HEK293 (cell line): ENCODE measurements at regions not wholly inside any gene's neighbourhood (a gene's known extent, or its start where the extent isn't known, plus 50 kb on each side); places are given as distances from the start of the nearest gene placed in this dataset.

ENCODE experiments used
- CTCF ChIA-PET: fragments of 350-600 bp; formaldehyde crosslinking; extraction: SDS; loops from one replicate; lab custom pipeline; 2021; ENCODE audit warnings: antibody characterized with exemption; lab: Yijun Ruan, JAX
- POLR2A ChIA-PET: fragments of 300-600 bp; formaldehyde crosslinking; extraction: SDS; loops from one replicate; lab custom pipeline; 2020; ENCODE audit warnings: antibody characterized with exemption, inconsistent platforms; lab: Yijun Ruan, JAX
- H3K27ac ChIP-seq: fragments of 200-500 bp; sonication (Bioruptor generic); 2 replicates; pipeline ENCODE4 v1.5.1; 2014; ENCODE audit warnings: low read depth, low read length, control low read depth, inconsistent platforms; ENCODE audit errors: extremely low read depth
- H3K36me3 ChIP-seq, 2 experiments: fragments of 200-500 bp in 1 of 2; sonication (Bioruptor generic) in 1 of 2; 1 replicate in 1 of 2; 2 replicates in 1 of 2; pipeline ENCODE4 v1.5.1; 2014 to 2017; ENCODE audit warnings: inconsistent platforms in 2 of 2, low read length in 2 of 2; ENCODE audit not compliant: control insufficient read depth in 2 of 2, insufficient read depth in 1 of 2
- H3K4me1 ChIP-seq: fragments of 200-500 bp; sonication (Bioruptor generic); 2 replicates; pipeline ENCODE4 v1.5.1; 2014; ENCODE audit warnings: mild to moderate bottlenecking, low read length, inconsistent platforms; ENCODE audit not compliant: control insufficient read depth, insufficient read depth
- H3K4me3 ChIP-seq: 2 replicates; pipeline ENCODE4 v1.5.1; 2011; ENCODE audit warnings: low read depth, mild to moderate bottlenecking, control low read depth, low read length, moderate library complexity
- H3K9me3 ChIP-seq: fragments of 200-500 bp; sonication (Bioruptor generic); 2 replicates; pipeline ENCODE4 v1.5.1; 2014; ENCODE audit warnings: low read depth, low read length, inconsistent platforms; ENCODE audit not compliant: control insufficient read depth, insufficient read depth
- EGR2 ChIP-seq: fragments of 450-650 bp; formaldehyde crosslinking; IDR thresholded peaks from 2 replicates; pipeline ENCODE4 v1.5.1; 2016; ENCODE audit warnings: low read depth, missing biosample characterization, missing genetic modification characterization
- HOXA7 ChIP-seq: sonication (generic); formaldehyde crosslinking; IDR thresholded peaks from 2 replicates; pipeline ENCODE4 v1.8.1; 2022; ENCODE audit warnings: missing genetic modification reagents, borderline replicate concordance
- KLF1 ChIP-seq: fragments of 450-650 bp; formaldehyde crosslinking; IDR thresholded peaks from 2 replicates; pipeline ENCODE4 v1.5.1; 2016; ENCODE audit warnings: missing biosample characterization, missing genetic modification characterization
- KLF8 ChIP-seq: fragments of 450-650 bp; formaldehyde crosslinking; IDR thresholded peaks from 2 replicates; pipeline ENCODE4 v1.5.1; 2016; ENCODE audit warnings: missing biosample characterization, missing genetic modification characterization
- OVOL3 ChIP-seq: fragments of 450-650 bp; formaldehyde crosslinking; IDR thresholded peaks from 2 replicates; pipeline ENCODE4 v1.5.1; 2016; ENCODE audit warnings: missing biosample characterization, missing genetic modification characterization
- SCRT1 ChIP-seq: fragments of 450-650 bp; formaldehyde crosslinking; IDR thresholded peaks from 2 replicates; pipeline ENCODE4 v1.5.1; 2016; ENCODE audit warnings: missing biosample characterization, missing genetic modification characterization, borderline replicate concordance
- TCF7L2 ChIP-seq: IDR thresholded peaks from 2 replicates; pipeline ENCODE4 v1.6.1; 2011; ENCODE audit warnings: low read depth, mild to moderate bottlenecking, inconsistent platforms, low read length, moderate library complexity, borderline replicate concordance
- ZBTB1 ChIP-seq: fragments of 450-650 bp; formaldehyde crosslinking; IDR thresholded peaks from 2 replicates; pipeline ENCODE4 v1.5.1; 2016; ENCODE audit warnings: missing biosample characterization, missing genetic modification characterization
- ZBTB26 ChIP-seq: fragments of 450-650 bp; formaldehyde crosslinking; optimal IDR thresholded peaks from 2 replicates; pipeline ENCODE3; 2016; ENCODE audit warnings: missing biosample characterization, mild to moderate bottlenecking, missing genetic modification characterization
- ZNF112 ChIP-seq: fragments of 450-650 bp; formaldehyde crosslinking; IDR thresholded peaks from 2 replicates; pipeline ENCODE4 v1.5.0; 2017; ENCODE audit warnings: missing biosample characterization, missing genetic modification characterization
- ZNF174 ChIP-seq: fragments of 450-650 bp; formaldehyde crosslinking; IDR thresholded peaks from 2 replicates; pipeline ENCODE4 v1.5.0; 2017; ENCODE audit warnings: missing biosample characterization, mild to moderate bottlenecking, missing genetic modification characterization
- ZNF175 ChIP-seq: fragments of 450-650 bp; formaldehyde crosslinking; IDR thresholded peaks from 2 replicates; pipeline ENCODE4 v1.5.1; 2016; ENCODE audit warnings: missing biosample characterization, missing genetic modification characterization
- ZNF202 ChIP-seq: fragments of 450-650 bp; formaldehyde crosslinking; IDR thresholded peaks from 2 replicates; pipeline ENCODE4 v1.5.1; 2016; ENCODE audit warnings: missing biosample characterization, missing genetic modification characterization, borderline replicate concordance
- ZNF24 ChIP-seq: fragments of 450-650 bp; formaldehyde crosslinking; IDR thresholded peaks from 2 replicates; pipeline ENCODE4 v1.5.1; 2016; ENCODE audit warnings: missing biosample characterization, missing genetic modification characterization
- ZNF248 ChIP-seq: fragments of 450-650 bp; formaldehyde crosslinking; IDR thresholded peaks from 2 replicates; pipeline ENCODE4 v1.5.1; 2017; ENCODE audit warnings: missing biosample characterization, missing genetic modification characterization
- ZNF266 ChIP-seq: fragments of 450-650 bp; formaldehyde crosslinking; IDR thresholded peaks from 2 replicates; pipeline ENCODE4 v1.5.1; 2016; ENCODE audit warnings: missing biosample characterization, missing genetic modification characterization, low read depth
- ZNF302 ChIP-seq: fragments of 450-650 bp; formaldehyde crosslinking; IDR thresholded peaks from 2 replicates; pipeline ENCODE4 v1.5.1; 2016; ENCODE audit warnings: missing biosample characterization, missing genetic modification characterization, low read depth
- ZNF37A ChIP-seq: fragments of 450-650 bp; IDR thresholded peaks from 2 replicates; pipeline ENCODE4 v1.5.1; 2018; ENCODE audit warnings: missing biosample characterization, missing genetic modification characterization
- ZNF391 ChIP-seq: fragments of 450-650 bp; formaldehyde crosslinking; IDR thresholded peaks from 2 replicates; pipeline ENCODE4 v1.5.1; 2016; ENCODE audit warnings: low read depth, missing biosample characterization, missing genetic modification characterization, borderline replicate concordance
- ZNF398 ChIP-seq: fragments of 450-650 bp; formaldehyde crosslinking; IDR thresholded peaks from 2 replicates; pipeline ENCODE4 v1.5.1; 2017; ENCODE audit warnings: missing biosample characterization, missing genetic modification characterization
- ZNF423 ChIP-seq: fragments of 450-650 bp; formaldehyde crosslinking; IDR thresholded peaks from 2 replicates; pipeline ENCODE4 v1.5.1; 2016; ENCODE audit warnings: missing biosample characterization, missing genetic modification characterization
- ZNF571 ChIP-seq: fragments of 450-650 bp; formaldehyde crosslinking; IDR thresholded peaks from 2 replicates; pipeline ENCODE4 v1.5.0; 2017; ENCODE audit warnings: missing biosample characterization, missing genetic modification characterization
- ZNF639 ChIP-seq: fragments of 450-650 bp; formaldehyde crosslinking; IDR thresholded peaks from 2 replicates; pipeline ENCODE4 v1.5.1; 2016; ENCODE audit warnings: missing biosample characterization, missing genetic modification characterization
- ZNF837 ChIP-seq: fragments of 450-650 bp; formaldehyde crosslinking; IDR thresholded peaks from 2 replicates; pipeline ENCODE4 v1.5.1; 2016; ENCODE audit warnings: missing biosample characterization, missing genetic modification characterization
- ZNF843 ChIP-seq: fragments of 450-650 bp; formaldehyde crosslinking; IDR thresholded peaks from 2 replicates; pipeline ENCODE4 v1.5.1; 2016; ENCODE audit warnings: missing biosample characterization, missing genetic modification characterization

- TF ChIP-seq KLF8 (tag by site-specific recombination) = no peak
- no peak for TF ChIP-seq ZNF423 (tag by site-specific recombination)
- TF ChIP-seq ZBTB26 (tag by site-specific recombination) = no peak
- TF ChIP-seq HOXA7 (CRISPR knock-in tag) = no peak
- TF ChIP-seq SCRT1 (tag by site-specific recombination) = no peak
- no peak for TF ChIP-seq ZNF202 (tag by site-specific recombination)
- no peak for TF ChIP-seq ZNF24 (tag by site-specific recombination)
- TF ChIP-seq, all 188 proteins: peak for 0
Observed at GRCh38 chr2:2942225-2942624, 435.4 kb downstream of the EIPR1 start (continued).

- no peak for TF ChIP-seq ZBTB1 (tag by site-specific recombination)
- no peak for TF ChIP-seq ZNF391 (tag by site-specific recombination)
- H3K4me3 ChIP-seq = no peak overlapping the region
- no peaks in the 10 kb centered on the region for H3K9me3 ChIP-seq
- H3K4me1 ChIP-seq = no peaks in the 10 kb centered on the region
- ChIA-PET POLR2A (no interaction called here), CTCF (interaction anchor here (0.7 kb wide), 1 partner anchor 239 kb away, joined by 5 read pairs; no protein-coding TSS in a partner anchor)
- H3K27ac ChIP-seq = no peak overlapping the region
- no peaks in the 10 kb centered on the region for H3K36me3 ChIP-seq
Observed at GRCh38 chr2:2941205-2941604, 436.4 kb downstream of the EIPR1 start.

GRCh38 chr2:2940702-2941101, 436.9 kb downstream of the EIPR1 start:
- Histone ChIP-seq H3K9me3 (no peaks in the 10 kb centered on the region), H3K27ac (no peak overlapping the region), H3K4me3 (no peak overlapping the region), H3K4me1 (no peaks in the 10 kb centered on the region), H3K36me3 (no peaks in the 10 kb centered on the region)
- TF ChIP-seq ZNF112 (tag by site-specific recombination) (no peak), ZNF423 (tag by site-specific recombination) (no peak), ZNF837 (tag by site-specific recombination) (no peak), ZNF37A (no peak), ZNF639 (tag by site-specific recombination) (no peak), ZNF248 (tag by site-specific recombination) (no peak), ZNF175 (tag by site-specific recombination) (no peak), ZNF302 (tag by site-specific recombination) (no peak), ZNF266 (tag by site-specific recombination) (no peak), EGR2 (tag by site-specific recombination) (no peak), ZNF398 (tag by site-specific recombination) (no peak), ZNF843 (tag by site-specific recombination) (no peak), ZNF571 (tag by site-specific recombination) (no peak), TCF7L2 (no peak), KLF1 (tag by site-specific recombination) (no peak), KLF8 (tag by site-specific recombination) (no peak), ZNF174 (tag by site-specific recombination) (no peak), OVOL3 (no peak)
- ChIA-PET CTCF (no interaction called here), POLR2A (no interaction called here)
